Cerebellar cortex (tissue), 1 donor: ENCODE measurements at regions not wholly inside any gene's neighbourhood (a gene's known extent, or its start where the extent isn't known, plus 50 kb on each side); places are given as distances from the start of the nearest gene placed in this dataset.

Experiments
- DNase-seq: peaks from one replicate; pipeline ENCODE4 v3.0.0-alpha.2; 2015; ENCODE audit warnings: low spot score

- no peak for DNase-seq
Observed at GRCh38 chr18:61989138-61989537, 96.3 kb upstream of the RNF152 start.

DNA sequence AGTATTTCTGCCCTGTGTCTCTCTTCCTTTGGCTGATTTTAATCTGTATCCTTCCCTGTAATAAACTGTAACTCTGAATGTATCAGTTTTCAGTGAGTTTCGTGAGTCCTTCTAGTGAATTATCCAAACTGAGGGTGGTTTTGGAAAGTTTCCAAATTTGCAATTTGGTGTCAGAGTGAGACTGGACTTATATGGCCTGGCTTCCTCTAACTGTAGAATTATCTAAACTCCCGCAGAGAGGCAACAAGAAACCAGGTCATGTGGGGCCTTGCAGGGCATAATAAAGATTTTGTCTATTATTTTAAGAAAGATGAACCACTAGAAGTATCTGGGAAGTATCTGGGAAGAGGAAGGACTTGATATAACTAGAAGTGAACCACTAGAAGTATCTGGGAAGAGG lies 95.3 kb upstream of the RNF152 start:
- peak; percentile 10 for DNase-seq

DNA sequence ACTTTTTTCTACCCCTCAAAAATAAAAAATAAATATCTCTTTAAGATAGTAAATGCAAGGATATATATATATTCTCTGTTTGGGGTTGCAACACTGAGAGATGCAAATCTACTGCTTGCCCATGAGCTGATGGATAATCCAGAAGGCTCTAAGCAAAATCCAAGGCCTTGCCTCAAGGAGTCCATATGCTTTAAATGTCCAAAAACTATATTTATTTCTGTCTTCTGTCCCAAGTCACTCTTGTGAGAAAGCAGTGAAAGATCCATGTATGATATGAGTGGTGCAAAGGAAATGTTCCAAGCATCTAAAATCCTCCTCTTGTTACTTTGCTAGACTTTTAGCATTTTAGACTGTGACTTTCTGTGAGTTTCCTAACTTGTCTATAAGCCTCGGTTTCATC lies 92.9 kb upstream of the RNF152 start:
- no peak for DNase-seq

DNA sequence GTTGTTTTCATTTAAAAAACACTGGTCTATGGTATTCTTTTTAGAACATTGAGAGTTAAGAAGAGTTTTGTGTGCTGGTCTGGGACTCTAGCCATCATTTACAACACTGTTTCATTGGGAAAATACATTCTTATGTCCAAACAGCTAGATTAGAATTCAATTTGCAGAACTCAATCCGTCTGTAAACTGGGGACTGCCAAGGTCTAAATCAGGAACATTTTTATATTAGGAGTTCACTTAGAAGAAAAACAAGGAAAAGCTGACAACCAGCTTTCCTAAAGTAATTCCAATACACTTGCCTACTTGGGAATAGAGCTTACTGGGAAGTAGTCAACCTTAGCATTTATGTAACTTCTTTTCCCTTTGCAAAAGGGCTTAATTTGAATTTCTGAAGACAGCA lies 91.5 kb upstream of the RNF152 start:
- DNase-seq = no peak

- no peak for DNase-seq
Observed at GRCh38 chr18:61982475-61982874, 89.7 kb upstream of the RNF152 start.

GRCh38 chr18:61980355-61980754 lies 87.5 kb upstream of the RNF152 start:
- DNase-seq = no peak

DNA sequence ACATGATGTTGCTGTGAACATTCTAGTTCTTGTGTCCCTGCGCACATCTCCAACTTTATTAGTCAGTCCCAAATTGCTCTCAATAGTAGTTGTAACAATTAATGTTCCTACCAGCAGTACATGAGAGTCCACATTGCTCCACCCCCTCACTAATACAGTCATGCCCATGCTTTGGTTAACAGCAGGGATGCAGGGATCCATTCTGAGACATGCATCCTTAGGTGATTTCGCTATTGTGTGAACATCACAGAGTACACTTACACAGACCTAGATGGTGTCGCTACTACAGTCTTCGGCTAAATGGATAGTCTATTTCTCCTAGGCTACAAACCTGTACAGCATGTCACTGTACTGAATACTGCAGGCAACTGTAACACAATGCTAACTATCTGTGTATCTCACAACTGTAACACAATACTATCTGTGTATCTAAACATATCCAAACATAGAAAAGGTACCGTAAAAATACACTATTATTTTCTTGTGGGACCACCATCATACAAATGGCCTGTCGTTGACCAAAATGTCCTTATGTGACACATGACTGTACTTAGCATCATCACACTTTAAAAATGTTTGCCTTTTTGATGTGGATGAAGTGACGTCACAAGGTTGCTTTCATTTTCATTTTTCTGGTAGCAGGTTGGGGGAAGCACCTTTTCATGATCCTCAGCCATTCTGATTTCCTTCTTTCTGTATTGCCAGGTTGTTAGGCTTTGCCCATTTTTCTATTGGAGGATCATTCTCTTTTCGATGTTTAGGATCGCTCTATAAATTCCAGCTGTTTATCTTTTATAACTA lies 82.9 kb upstream of the RNF152 start:
- DNase-seq = no peak

DNA sequence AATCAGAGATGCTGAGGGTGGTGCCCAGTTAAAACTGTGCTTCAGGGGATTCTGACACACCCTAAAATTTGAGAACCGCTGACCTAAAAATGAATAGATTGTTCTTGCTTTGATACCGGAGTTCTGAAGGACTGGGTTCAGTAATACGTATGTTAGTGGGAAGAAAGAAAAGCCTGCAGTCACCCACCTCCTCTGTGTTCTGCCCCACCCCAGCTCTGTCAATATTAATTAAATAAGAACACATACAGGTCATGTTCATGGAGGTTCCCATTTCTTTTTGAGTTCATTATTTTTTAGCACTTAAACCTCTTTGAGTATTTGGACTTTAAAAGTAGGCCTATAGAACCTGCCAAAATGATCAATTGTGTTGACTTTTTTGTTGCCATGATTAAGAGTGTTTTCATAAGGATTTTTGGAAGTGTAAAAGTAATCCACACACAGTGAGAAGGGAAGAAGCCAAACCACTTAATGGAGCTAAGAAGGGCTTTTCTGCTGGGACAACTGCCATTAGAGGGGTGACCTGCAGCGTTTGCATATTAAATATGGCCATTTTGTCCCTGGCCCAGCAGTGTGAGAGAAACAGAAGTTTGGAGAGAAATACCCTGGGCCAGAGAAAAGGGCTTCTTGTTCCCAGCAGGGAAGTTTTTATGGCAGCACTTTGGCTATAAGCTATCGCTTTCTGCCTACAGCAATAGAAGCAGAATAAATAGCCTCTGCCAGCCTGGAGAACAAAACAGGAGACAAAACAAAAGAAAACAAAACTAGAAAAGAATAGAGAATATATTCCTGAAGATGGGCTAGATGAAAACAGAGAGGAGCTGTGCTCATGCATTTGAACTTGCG lies 80.7 kb upstream of the RNF152 start:
- no peak for DNase-seq

GRCh38 chr18:61972389-61973264 lies 79.8 kb upstream of the RNF152 start:
- no peak for DNase-seq

DNA sequence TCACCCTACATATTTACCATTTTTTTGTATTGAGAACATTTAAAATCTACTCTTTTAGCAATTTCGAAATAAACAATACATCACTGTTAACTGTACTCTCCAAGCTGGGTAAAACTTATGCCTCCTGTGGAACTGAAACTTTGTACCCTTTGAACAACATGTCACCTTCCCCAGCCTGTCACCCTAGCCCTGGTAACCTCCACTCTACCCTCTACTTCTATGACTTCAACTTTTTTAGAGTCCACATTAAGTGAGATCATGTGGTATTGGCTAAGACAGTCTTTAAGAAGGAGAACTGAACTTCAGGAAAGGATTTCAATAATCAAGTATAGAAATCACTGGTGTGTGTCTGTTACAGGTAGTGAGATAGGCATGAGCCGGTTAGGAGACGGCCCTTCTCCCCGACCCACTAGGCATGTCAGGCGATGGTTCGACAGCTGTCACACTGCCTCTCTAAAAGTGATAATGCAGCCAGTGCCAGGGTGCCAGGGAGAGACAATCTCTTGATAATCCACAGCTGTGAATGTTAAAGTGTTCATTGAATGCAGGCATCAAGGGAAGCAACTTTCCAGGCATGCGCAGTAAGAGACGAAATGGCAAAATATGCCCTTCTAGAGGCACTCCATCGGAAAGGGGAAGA lies 74.6 kb upstream of the RNF152 start:
- no peak for DNase-seq

DNA sequence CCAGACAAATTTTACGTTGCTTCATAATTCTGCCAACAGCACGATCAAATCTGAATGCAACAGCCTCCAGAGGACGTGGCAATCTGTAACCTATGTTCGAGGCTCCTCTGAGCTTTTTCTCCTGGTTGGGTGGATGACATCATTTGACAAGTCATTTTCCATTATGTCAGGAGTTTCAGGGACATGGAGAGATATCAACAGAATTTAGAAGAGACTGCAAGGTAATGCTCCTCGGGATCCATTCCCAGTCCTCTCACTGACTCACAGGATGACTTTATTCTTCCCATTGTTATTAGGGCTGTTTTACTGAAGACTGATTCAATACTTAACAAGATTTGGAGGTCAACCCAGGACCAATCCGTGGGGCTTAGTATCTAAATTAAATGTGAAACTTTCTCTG lies 72.5 kb upstream of the RNF152 start:
- no peak for DNase-seq

DNA sequence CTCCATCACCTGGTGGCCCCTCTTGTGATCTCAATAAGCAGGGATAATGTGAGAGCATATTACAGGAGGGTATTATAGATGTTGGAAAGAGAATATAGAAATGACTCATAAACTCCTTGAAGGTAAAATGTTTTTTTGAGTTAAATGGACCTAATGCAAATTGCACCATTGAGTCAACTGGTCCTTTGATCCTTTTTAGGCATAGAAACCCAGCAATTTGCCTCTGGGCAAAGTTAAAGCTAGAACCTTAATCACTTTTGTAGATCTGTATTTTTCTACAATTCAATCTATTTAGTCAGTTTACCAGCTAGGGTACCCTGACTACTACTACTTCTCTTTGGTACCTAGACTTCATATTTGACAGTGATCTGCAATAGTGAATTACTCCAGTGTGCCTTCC lies 71.8 kb upstream of the RNF152 start:
- DNase-seq = no peak

DNA sequence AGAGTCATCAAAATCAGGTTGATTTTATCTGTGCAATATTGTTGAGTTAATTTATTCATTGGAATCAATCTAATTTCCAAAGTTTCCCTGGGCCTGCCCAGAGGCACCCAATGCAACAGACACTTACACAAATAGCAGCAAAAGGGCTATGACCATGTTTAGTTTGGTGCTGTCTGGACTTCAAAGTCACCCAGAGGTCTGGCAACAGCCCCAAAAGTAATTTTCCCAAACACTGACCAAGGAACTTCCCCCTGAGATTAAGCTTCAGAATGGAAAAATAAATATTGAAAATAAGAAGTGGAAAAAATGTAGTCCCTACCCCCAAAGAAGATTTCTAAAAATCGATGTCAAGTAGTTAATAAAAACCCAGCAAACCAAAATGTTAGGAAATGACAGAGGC lies 70.9 kb upstream of the RNF152 start:
- DNase-seq = no peak

DNA sequence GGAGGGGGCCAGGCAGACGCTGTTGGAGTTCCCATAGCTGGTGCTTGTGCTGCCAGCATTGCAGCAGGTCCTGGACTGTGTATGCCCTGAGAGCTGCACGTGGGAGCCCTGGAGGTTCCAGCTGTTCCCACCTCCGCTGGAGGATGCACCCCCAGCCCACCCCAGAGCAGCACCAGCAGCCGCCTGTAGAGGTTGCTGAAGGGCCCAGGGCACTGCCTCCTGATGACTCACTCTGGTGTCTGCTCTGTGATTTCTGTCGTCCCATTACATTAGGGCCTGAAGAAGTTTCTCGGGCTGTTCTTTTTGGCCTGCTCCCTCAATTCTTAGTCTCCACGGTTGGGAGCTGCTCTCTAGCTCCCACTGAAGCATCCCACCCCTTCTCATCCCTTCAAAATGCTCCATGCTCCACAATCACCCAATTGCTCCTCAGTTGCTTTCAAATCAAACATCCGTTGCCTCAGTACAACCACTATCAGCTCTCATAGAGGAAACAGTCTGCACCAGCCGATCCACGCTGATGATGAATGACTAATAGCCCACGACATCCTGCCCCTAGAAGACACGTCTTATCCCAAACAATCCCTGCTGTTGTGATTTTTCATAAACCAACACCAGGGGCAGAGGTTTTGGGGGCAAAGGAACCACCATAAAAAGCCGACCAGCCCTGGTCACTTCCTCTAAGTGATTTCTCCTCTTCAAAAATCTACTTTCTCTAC lies 65.2 kb upstream of the RNF152 start:
- no peak for DNase-seq

GRCh38 chr18:61955644-61956043 lies 62.8 kb upstream of the RNF152 start:
- DNase-seq = no peak

DNA sequence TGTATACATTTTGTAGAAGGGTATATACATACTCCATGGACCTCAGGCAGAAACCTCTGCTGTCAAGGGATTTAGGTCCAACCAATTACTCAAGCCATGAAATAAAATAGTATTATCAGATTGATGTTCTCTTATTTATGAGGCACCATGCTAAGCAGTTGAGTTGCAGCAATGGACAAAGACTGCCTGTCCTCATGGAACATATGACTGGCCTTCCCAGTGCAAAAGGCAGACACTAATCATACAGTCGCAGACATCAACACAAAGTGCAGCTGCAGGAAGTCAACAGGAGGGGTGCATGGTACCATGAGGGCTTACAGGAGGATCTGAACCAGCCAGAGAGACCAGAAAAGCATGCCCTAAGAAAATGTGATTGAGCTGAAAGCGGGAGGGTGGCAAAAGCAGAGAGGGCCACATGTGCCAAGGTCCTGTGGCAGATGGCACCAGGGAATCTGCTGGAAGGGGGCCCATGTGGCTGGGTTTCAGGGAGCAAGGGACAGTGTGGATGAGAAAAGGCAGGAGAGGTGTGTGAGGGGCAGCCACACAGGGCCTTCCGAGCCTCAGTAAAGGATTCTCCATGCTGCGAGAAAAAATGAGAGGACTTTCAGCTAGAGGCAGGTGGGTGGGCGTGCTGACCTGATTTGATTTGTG lies 61.4 kb upstream of the RNF152 start:
- DNase-seq = no peak

DNA sequence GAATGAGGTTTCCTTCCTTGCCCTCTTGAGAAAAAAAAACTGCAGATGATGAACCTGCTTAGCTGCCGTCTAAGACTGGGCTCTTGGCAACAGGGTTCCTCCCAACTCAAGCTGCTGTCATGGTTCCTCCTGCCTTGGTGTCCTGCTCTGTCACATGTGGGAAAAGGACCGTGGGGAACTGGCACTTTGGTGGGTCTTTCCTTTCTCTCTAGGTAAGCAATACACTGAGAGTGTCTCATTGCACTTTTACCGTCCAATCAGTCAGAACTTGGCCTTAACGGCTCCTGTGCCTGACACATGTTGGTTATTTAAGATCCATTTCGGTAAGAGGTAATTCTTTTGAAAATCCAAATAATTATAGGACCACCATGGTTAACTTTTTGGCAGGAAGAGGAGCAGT lies 60.8 kb upstream of the RNF152 start:
- DNase-seq = no peak

GRCh38 chr18:61953161-61953560 lies 60.4 kb upstream of the RNF152 start:
- DNase-seq = no peak

GRCh38 chr18:61951396-61951795 lies 58.6 kb upstream of the RNF152 start:
- DNase-seq = no peak

- peak; percentile 43 for DNase-seq
Observed at GRCh38 chr18:61950371-61950770, 57.6 kb upstream of the RNF152 start.

- no peak for DNase-seq
Observed at GRCh38 chr18:61949946-61950345, 57.1 kb upstream of the RNF152 start.
